OCI-LY7 (cell line): ENCODE measurements at regions not wholly inside any gene's neighbourhood (a gene's known extent, or its start where the extent isn't known, plus 50 kb on each side); places are given as distances from the start of the nearest gene placed in this dataset.

Source experiments
- CTCF ChIP-seq: fragments of 200-600 bp; sonication (generic); conservative IDR thresholded peaks from 2 replicates; pipeline ENCODE4 v1.5.1; 2014; ENCODE audit warnings: mild to moderate bottlenecking, antibody characterized with exemption, low read length, moderate library complexity, mixed read lengths
- EZH2phosphoT487 ChIP-seq: fragments of 200-600 bp; sonication (generic); IDR thresholded peaks from 2 replicates; pipeline ENCODE4 v1.6.1; 2018; ENCODE audit warnings: low read depth, borderline replicate concordance, mild to moderate bottlenecking, mixed run types, antibody characterized with exemption, low read length, moderate library complexity, mixed read lengths

GRCh38 chr2:20520128-20520527, 73.3 kb downstream of the RHOB start:
- TF ChIP-seq CTCF (no peak), EZH2phosphoT487 (no peak)
